Sciatic nerve (tissue), 2 donors: ENCODE measurements at regions not wholly inside any gene's neighbourhood (a gene's known extent, or its start where the extent isn't known, plus 50 kb on each side); places are given as distances from the start of the nearest gene placed in this dataset. TPM values are rescaled to one million over a fixed set of nuclear protein-coding genes. Genes with fewer than 3 reads are reported as not detected.
"Not testable (repeated sequence)": the region's sequence is repeated elsewhere in the genome, so short reads cannot be mapped to it uniquely, and the experiment has no call there.

Experiments
- ATAC-seq: fragments of 200-7000 bp; cut with Tn5 transposase; one replicate; pipeline ENCODE4 v1.9.1; 2020; ENCODE audit warnings: mild to moderate bottlenecking, moderate library complexity
- DNase-seq: peaks from one replicate; pipeline ENCODE4 v3.0.0-alpha.2; 2020; ENCODE audit warnings: low spot score
- intact Hi-C: fragments of 100-400 bp; cut with DNase I; formaldehyde crosslinking; loops from one replicate; pipeline ENCODE4 v1.14.2; 2022
- microRNA-seq: library from miRNA; unstranded; fragments of <30 nt; microRNA quantifications from one replicate; pipeline ENCODE4 v1.2.0, GENCODE V29; 2020
- donor health status: DM: no; HTN: no; CAD: no.
- donor health status: DM: no; HTN: no; CAD: no.

- DNase-seq (no peak), ATAC-seq (no peak)
- intact Hi-C loops: no loop called here
These were observed 106.2 kb upstream of the CHORDC1 start for GRCh38 chr11:90329043-90329442.

GRCh38 chr11:90326647-90327046 is 103.8 kb upstream of the CHORDC1 start:
- ATAC-seq: no peak
- intact Hi-C loops: no loop called here
- no peak for DNase-seq

- intact Hi-C loops: no loop called here
- DNase-seq (no peak), ATAC-seq (no peak)
These were observed 100.4 kb upstream of the CHORDC1 start for GRCh38 chr11:90323289-90323688.

- ATAC-seq: no peak
- intact Hi-C loops: no loop called here
- DNase-seq: no peak
These were observed 98.2 kb upstream of the CHORDC1 start for GRCh38 chr11:90321018-90321417.

- intact Hi-C loops: no loop called here
- no peak for ATAC-seq
- no peak for DNase-seq
These were observed 95.8 kb upstream of the CHORDC1 start for GRCh38 chr11:90318651-90319050.

GRCh38 chr11:90310210-90310609 is 87.4 kb upstream of the CHORDC1 start:
- DNase-seq (no peak), ATAC-seq (no peak)
- intact Hi-C loops: no loop called here

GRCh38 chr11:90309693-90310092 is 86.8 kb upstream of the CHORDC1 start:
- intact Hi-C loops: no loop called here
- ATAC-seq (no peak), DNase-seq (no peak)

- intact Hi-C loops: no loop called here
- no peak for DNase-seq
- ATAC-seq: no peak
These were observed 71.7 kb upstream of the CHORDC1 start for GRCh38 chr11:90294526-90294925.

GRCh38 chr11:90294091-90294490 is 71.2 kb upstream of the CHORDC1 start:
- intact Hi-C loops: no loop called here
- DNase-seq: no peak
- no peak for ATAC-seq

GRCh38 chr11:90288212-90288821 is 65.5 kb upstream of the CHORDC1 start:
- DNase-seq (no peak), ATAC-seq (no peak)
- intact Hi-C loops: no loop called here

- DNase-seq (no peak), ATAC-seq (no peak)
- intact Hi-C loops: no loop called here
These were observed 63.8 kb upstream of the CHORDC1 start for GRCh38 chr11:90286640-90287039.

- ATAC-seq (no peak), DNase-seq (no peak)
- intact Hi-C loops: no loop called here
These were observed 61.3 kb upstream of the CHORDC1 start for GRCh38 chr11:90284171-90284570.

- ATAC-seq, intact Hi-C loops, DNase-seq: not testable (repeated sequence)
These were observed 59.8 kb upstream of the CHORDC1 start for GRCh38 chr11:90282551-90283071.

- ATAC-seq (no peak), DNase-seq (no peak)
- intact Hi-C loops: no loop called here
These were observed 51.5 kb upstream of the CHORDC1 start for GRCh38 chr11:90274362-90274761.

Small RNA genes in the stretch of these regions (microRNA-seq; reads per million reads assigned to microRNA genes)
- gene MIR1261: not detected
- not detected for gene MIR4490
